ENCODE measurements at regions not wholly inside any gene's neighbourhood (a gene's known extent, or its start where the extent isn't known, plus 50 kb on each side); places are given as distances from the start of the nearest gene placed in this dataset.

GRCh38 chr1:38331496-38332210 is 285.1 kb upstream of the POU3F1 start:
- no peak overlapping the region for H2AFZ ChIP-seq
- CTCF ChIA-PET = no interaction called here
- no peak for DNase-seq
- H3F3A ChIP-seq (ENCODE audit: insufficient read depth, low read depth) = no peaks in the 10 kb centered on the region
- no peak overlapping the region for H3K27ac ChIP-seq
- no peaks in the 10 kb centered on the region for H4K20me1 ChIP-seq (ENCODE audit: insufficient read depth)
- H3K79me2 ChIP-seq (ENCODE audit: low read depth) = no peaks in the 10 kb centered on the region
- H3K9me3 ChIP-seq (ENCODE audit: insufficient read depth, low read depth) = no peaks in the 10 kb centered on the region
- POLR2A ChIA-PET (ENCODE audit: unreplicated experiment) = no interaction called here
- no peaks in the 10 kb centered on the region for H3K36me3 ChIP-seq (ENCODE audit: low read depth)
- BruUV-seq (replicated peaks) = no TSS peak
- TF ChIP-seq CTCF (conservative IDR thresholded peaks at IDR 0.05) = no peak
- no peak for TF ChIP-seq EZH2 (IDR thresholded peaks at IDR 0.05; ENCODE audit: low read depth)
- intact Hi-C loops (cut with micrococcal nuclease; ENCODE audit: unreplicated experiment) = no loop called here
- H3K4me1 ChIP-seq (replicated peaks; ENCODE audit: insufficient read depth) = no peaks in the 10 kb centered on the region
- peaks cover 85% of the 10 kb centered on the region for H3K27me3 ChIP-seq (ENCODE audit: insufficient read depth, low read depth)
- no peak overlapping the region for H3K4me3 ChIP-seq
- H3K4me2 ChIP-seq = no peak overlapping the region
- H3K9me2 ChIP-seq (ENCODE audit: insufficient read depth) = no peaks in the 10 kb centered on the region

GRCh38 chr1:38330799-38331198 is 284.2 kb upstream of the POU3F1 start:
- CTCF ChIA-PET = no interaction called here
- Histone ChIP-seq H3K27ac (no peak overlapping the region), H4K20me1 (ENCODE audit: insufficient read depth) (no peaks in the 10 kb centered on the region), H3K9me3 (ENCODE audit: insufficient read depth, low read depth) (no peaks in the 10 kb centered on the region), H3K4me1 (replicated peaks; ENCODE audit: insufficient read depth) (no peaks in the 10 kb centered on the region), H3K9me2 (ENCODE audit: insufficient read depth) (no peaks in the 10 kb centered on the region), H3K4me2 (no peak overlapping the region), H3K36me3 (ENCODE audit: low read depth) (no peaks in the 10 kb centered on the region), H3K4me3 (no peak overlapping the region), H3F3A (ENCODE audit: insufficient read depth, low read depth) (no peaks in the 10 kb centered on the region), H3K79me2 (ENCODE audit: low read depth) (no peaks in the 10 kb centered on the region), H3K27me3 (ENCODE audit: insufficient read depth, low read depth) (peaks cover 84% of the 10 kb centered on the region), H2AFZ (no peak overlapping the region)
- POLR2A ChIA-PET (ENCODE audit: unreplicated experiment) = no interaction called here
- no TSS peak for BruUV-seq (replicated peaks)
- no peak for TF ChIP-seq CTCF (conservative IDR thresholded peaks at IDR 0.05)
- no peak for TF ChIP-seq EZH2 (IDR thresholded peaks at IDR 0.05; ENCODE audit: low read depth)
- DNase-seq = no peak
- intact Hi-C loops (cut with micrococcal nuclease; ENCODE audit: unreplicated experiment) = no loop called here

- TF ChIP-seq CTCF (conservative IDR thresholded peaks at IDR 0.05) (no peak), EZH2 (IDR thresholded peaks at IDR 0.05; ENCODE audit: low read depth) (no peak)
- Histone ChIP-seq H3K4me3 (no peak overlapping the region), H3K36me3 (ENCODE audit: low read depth) (no peaks in the 10 kb centered on the region), H3K4me2 (no peak overlapping the region), H3K27me3 (ENCODE audit: insufficient read depth, low read depth) (peaks cover 84% of the 10 kb centered on the region), H3K9me3 (ENCODE audit: insufficient read depth, low read depth) (no peaks in the 10 kb centered on the region), H3K4me1 (replicated peaks; ENCODE audit: insufficient read depth) (no peaks in the 10 kb centered on the region), H3K9me2 (ENCODE audit: insufficient read depth) (no peaks in the 10 kb centered on the region), H4K20me1 (ENCODE audit: insufficient read depth) (no peaks in the 10 kb centered on the region), H3K27ac (no peak overlapping the region), H3F3A (ENCODE audit: insufficient read depth, low read depth) (no peaks in the 10 kb centered on the region), H2AFZ (no peak overlapping the region), H3K79me2 (ENCODE audit: low read depth) (no peaks in the 10 kb centered on the region)
- no peak for DNase-seq
- ChIA-PET CTCF (no interaction called here), POLR2A (ENCODE audit: unreplicated experiment) (no interaction called here)
- intact Hi-C loops (cut with micrococcal nuclease; ENCODE audit: unreplicated experiment) = no loop called here
- BruUV-seq (replicated peaks) = no TSS peak
Measured at GRCh38 chr1:38329644-38330043, 283.1 kb upstream of the POU3F1 start.

All from PC-9 (cell line).